KBM-7 (cell line): ENCODE measurements at regions not wholly inside any gene's neighbourhood (a gene's known extent, or its start where the extent isn't known, plus 50 kb on each side); places are given as distances from the start of the nearest gene placed in this dataset.
"Not testable (repeated sequence)": the region's sequence is repeated elsewhere in the genome, so short reads cannot be mapped to it uniquely, and the experiment has no call there.

Source experiments
- DNase-seq: peaks from one replicate; pipeline ENCODE4 v3.0.0-alpha.2; 2015
- in situ Hi-C: fragments of 300-500 bp; cut with MboI; formaldehyde crosslinking; loops from 2 replicates; pipeline ENCODE4 v1.14.3; 2020; ENCODE audit warnings: low sequenced_read_pairs, low pct_unique_long_range_greater_than_20kb, mixed read lengths

DNA sequence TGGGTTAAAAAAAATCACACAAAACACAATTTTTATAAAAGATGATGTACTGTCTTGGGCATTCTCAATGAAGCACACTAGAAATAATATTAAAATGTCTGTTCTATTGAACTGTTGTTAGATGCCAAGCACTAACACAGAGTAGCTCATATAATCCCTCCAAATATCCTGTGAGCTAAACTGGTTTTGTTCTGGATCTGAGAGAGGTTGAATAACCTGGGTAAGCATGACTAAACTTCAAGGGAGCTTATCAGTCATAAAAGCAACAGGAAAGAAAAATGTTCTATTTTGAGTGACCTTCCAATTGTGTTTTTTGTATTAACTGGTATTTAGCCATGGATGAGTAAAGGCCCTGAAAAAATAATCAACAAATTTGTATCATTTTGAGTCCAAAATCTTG, 175.3 kb downstream of the SMC2 start:
- in situ Hi-C loops, result no loop called here
- DNase-seq, result no peak

DNA sequence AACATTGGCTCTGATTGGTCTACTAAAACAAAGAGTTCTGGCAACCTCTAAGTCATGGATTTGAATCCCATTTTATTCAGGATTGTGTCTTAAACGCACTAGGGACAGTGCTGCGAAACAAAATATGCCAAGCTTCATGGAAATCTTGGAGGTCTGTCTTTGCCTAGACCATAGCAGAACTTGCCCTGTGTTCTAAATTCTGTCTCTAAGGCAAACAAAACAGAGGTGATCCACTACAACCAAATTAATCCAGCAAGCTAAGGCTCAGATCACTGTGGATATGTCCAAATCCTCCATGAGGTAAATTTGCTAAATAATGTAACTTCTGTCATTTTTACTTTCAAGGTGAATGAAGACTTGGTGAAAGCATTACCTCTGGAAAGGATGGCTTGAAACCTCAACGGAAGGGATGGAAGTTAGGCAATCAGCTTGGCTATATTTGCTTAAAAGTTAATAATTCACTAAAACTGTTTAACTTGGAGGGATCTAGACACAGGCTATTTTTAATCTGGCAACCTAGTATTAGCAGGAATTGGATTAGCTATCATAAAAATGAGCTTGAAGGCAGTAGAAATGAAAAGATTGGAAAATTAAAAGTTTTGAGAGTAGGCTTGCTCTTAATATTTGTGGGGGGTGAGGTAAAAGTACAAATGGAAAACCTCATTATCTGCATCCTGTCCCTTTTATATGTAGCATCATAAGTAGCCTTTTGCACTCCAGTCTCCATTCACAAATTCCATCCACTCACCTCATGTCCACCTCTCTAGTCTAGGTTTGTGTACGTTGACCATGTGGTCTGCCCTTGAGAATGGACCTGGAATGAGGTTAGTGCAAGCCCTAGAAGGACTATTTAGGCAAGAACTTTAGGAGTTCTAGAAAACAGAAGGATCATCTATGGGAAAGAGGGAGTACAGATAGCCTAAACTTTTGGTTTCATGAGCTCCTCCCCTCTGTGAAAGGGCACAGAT, 176.2 kb downstream of the SMC2 start:
- in situ Hi-C loops, result no loop called here
- DNase-seq, result no peak

DNA sequence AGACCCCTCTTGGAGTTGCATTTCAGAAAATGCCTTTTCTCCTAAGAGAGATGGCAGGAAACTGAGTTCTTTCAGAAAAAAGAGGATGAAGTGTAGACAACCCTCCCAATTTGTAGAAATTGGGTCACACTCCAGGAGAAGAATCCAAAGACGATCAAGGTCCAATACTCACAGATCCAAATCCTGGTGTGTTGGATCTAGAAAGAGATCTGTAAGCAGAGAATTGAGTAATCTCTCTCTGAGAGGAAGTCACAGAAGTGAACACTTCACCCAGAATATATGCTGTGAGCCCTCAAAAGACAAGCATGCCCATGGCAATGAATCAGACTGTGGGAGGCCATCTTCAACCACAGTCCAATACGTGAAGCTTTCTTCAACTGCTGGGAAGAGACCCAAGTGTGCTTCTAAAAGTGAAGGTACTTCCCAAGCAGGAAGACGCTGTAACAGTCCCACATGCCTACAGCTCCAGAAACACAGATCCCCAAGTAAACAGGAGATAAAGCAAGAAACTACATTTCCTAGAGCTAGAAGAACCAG, 182.7 kb downstream of the SMC2 start:
- in situ Hi-C loops, result no loop called here
- DNase-seq, result no peak

DNA sequence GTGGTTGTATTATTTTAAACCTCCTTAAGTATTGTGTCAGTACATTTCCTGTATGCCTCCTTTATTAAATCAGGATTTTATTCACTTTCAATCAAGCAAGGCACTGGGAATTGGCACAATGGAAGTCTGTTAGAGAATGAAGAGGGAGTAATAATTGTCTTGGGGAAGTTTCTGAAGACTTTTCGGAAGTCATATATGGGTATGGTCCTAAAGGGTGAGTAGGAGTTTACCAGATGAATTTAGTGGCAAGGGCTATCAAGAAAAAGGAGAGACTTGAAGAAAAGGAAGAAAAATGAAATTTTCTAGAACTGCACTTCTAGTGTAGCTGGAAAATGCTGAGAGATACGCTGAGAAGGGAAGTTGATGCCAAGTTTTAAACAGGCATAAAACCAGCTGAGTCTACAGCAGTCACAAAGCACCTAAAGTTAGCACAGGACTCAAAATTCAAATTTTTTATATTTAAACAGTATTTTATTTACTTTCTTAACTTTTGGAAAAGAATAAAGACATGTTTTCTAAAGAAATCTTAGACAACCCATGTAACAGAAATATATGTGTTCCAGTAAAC, 184.9 kb downstream of the SMC2 start:
- DNase-seq, result no peak

DNA sequence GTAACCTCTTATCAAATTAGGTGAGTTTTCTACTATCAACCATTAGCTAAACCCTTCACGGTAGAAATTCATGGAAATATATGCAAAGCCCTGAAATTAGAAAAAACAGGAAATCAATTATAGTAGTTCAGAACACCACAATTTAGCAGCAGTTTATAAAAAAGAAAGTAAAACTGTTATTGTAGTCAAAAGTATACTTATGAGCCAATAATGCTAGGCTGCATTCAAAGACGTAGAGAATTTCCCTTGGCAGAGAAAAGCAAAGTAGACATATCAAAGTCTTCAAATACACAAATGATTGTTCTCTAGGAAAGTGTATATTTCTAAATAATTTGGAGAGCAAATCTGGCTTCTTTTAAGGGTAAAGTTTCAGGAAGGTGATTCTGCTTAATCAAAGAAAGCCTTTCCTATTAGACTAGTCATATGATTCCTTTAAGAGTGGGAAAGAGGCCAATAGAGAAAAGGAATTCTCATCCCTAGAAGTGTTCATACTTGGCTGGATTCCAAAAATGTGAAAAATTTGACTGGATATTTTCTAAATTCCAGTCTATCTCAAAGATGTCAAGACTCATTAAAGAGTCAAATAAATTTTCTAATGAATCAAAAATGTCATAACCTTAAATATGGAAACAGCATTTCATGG, 185.5 kb downstream of the SMC2 start:
- no peak for DNase-seq
- in situ Hi-C loops, result no loop called here

More for the DNA sequence above, 184.9 kb downstream of the SMC2 start:
- in situ Hi-C loops, result no loop called here

DNA sequence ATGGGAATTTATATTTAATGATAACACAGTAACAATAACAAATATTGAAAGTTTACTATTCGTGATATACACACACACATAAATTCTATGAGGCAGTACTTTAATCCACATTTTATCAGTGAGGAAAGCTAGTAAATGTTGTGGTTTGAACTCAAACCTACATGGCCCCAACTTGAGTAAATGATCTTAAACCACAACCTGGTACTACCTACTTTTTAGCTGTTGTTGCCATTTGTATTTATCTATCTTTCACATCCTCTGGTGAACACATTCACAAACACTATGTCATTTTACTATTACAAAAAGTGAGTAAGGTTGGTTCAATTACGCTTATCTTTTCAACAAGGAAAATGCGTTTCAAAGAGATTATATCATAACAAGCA, 186.1 kb downstream of the SMC2 start:
- in situ Hi-C loops, result no loop called here
- DNase-seq, result no peak

DNA sequence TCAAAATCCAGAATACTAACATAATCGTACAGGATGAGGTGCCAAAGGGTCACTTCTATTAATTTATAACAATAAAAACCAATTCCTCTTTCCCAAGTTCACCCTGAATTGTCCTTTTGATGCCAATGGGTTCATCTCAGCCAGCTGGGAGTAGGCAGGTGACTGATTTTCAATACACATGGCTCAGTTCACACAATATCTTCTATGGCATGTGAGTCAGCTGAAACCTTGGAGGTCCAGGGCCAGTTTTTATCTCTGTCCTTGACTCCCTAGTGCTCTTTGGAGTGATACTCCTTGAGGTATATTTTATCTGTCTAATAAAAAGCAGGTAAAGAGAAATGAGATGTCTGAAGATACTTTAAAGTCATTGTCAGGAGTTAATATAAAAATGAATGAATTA, 186.6 kb downstream of the SMC2 start:
- DNase-seq, result no peak
- in situ Hi-C loops, result no loop called here

DNA sequence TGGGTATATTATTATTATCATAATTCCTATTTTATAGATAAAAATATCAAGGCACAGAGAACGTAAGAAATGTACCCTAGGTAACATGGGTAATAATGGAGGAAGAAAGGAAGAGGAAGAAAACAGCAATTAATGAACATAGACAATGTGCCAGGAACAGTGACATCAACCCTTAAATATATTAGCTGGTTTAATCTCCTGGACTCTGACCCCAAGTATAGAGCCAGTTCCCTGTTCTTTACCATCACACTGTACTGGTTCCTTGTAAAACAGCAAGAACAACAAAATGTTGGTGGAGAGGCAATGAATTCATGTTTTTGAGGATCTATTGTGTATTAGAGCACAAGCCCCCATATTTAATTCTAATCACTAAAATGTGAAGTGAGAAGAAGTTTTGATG, 192.1 kb downstream of the SMC2 start:
- in situ Hi-C loops, result no loop called here
- DNase-seq, result no peak

DNA sequence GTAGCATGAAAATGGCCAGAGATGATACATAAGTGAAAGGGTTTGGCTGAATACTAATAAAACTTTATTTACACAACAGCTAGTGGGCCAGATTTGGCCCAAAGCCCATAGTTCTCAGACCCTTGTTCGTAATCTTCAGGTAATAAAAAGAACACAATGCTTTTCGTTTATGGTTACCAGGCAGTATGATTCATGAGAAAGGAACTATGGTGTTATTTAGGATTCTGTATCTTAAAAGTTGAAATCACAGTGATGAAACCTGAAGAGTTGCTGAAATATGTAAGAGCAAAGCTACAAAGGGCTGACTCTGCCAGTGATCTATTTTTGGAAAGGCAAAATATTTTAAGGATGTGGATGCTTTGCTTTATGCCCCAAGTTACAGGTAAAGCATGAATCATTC, 192.7 kb downstream of the SMC2 start:
- in situ Hi-C loops, result no loop called here
- DNase-seq, result no peak

DNA sequence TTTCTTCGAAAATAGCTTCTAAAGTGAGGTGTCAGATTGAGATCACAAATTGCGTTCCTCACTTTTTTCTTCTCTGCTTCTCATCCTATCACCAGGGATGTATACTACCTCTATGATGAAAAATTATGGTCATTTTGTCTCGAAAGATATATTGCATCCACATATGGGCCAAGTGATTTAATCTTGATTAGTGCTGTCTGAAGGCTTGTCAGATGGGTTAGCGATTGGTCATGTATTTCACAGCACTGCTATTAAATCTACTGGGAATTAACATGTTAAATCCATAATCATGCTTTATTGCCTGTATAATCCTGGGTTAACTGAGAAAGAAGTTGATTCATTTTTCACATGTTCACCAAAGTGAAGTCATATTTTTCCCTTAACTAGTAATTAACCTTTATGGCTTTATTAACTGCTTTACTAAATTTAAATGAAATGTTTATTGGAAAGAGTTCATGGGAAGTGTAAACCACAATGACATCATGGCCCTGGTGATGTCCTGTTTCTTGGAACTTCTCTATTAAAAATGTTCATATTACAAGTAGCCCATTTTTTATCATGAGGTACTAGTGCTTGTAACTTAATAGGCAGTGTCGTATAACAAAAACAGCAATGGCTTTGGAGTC, 193.3 kb downstream of the SMC2 start:
- in situ Hi-C loops, result no loop called here
- no peak for DNase-seq

DNA sequence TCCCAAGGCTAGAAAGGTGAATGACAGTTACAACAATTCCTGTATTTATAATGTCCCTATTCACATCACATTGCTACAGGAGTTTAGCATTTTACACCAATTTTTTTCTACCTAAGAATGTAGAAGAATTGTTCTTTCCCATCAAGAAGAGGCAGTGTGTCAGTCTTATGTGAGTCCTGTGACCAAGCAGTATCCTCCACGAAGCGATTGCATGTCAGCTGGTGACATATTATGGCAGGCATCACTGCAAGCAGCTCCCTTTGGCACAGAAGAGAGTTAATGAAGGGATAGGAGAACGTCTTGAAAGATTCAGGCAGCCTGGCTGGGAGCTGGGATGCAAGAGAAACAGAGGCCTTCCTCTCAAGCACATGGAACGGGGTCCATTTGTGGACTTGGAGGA, 199.8 kb downstream of the SMC2 start:
- DNase-seq, result no peak
- in situ Hi-C loops, result no loop called here

DNA sequence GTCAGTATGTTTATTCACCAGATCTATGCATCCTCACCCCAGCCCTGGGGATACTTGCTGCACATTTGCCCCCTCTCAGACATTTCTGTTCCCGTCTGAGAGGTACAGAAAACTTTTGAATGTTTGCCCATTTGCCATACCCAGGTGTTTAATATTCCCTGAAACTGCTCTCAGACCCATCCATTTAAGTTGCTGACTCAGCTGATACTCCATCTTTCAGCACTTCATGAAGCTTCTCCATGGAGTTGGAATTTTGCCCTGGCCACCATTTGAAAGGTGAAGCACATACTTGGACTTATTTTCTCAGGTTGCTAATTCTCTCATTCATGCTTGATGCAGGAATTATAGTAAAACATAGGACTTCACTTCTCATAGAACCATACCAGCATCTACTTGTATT, 203.9 kb upstream of the OR13F1 start:
- no peak for DNase-seq

DNA sequence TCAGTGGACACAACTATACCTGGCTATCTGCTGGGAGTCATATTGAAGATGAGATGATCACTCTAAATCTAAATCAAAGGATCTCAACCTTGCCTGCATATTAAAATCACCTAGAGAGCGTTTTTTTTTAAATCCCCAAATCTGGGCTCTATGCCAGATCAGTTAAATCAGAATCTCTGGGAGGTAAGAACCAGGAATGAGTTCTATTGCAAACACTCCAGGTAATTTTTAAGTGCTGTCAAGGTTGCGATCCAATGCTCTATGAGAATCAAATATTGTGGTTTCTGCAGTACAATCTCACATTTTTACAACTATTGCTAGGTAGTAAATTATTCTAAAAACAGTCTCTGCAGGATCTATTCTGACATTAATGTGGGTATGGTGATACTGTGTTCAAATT, 202.3 kb upstream of the OR13F1 start:
- DNase-seq, result no peak
- in situ Hi-C loops, result no loop called here

More for the DNA sequence above, 203.9 kb upstream of the OR13F1 start:
- in situ Hi-C loops, result no loop called here

DNA sequence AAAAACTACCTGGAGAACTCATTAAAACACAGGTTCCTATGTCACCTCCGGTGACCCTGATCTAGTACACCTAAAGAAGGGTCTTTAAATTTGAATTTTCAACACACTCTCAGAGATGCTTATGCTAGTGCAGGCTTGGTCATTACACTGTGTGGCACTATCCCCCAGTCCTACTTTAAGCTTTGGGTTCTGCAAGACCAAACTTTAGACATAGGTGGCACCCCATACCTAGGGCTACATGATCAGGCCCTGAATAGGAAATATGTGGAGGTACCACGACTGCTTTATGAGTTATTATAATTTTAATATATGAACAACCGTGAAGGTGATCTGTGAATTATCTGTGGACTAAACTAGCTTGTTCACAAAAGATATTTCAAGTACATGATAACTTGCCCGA, 201.3 kb upstream of the OR13F1 start:
- no peak for DNase-seq
- in situ Hi-C loops, result no loop called here

DNA sequence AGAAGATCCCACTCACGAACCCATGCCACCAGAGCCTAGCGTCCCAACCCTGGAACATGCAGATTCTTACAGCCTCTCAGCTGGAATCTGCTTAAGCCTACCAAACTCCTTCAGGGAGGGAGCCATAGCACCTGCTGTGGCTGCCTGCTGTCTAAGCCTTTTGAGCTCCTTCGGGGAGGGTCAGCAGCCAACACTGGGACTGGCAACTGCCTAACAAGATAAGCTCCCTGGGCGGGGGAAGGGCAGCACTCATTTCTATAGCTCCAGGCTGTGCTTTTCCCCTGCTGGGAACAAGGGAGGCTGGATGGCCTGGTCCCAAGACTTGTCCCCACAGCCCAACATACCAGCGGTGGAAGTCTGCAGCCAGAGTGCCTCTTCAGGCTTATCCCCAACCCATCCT, 199.1 kb upstream of the OR13F1 start:
- in situ Hi-C loops, result no loop called here
- DNase-seq, result no peak

DNA sequence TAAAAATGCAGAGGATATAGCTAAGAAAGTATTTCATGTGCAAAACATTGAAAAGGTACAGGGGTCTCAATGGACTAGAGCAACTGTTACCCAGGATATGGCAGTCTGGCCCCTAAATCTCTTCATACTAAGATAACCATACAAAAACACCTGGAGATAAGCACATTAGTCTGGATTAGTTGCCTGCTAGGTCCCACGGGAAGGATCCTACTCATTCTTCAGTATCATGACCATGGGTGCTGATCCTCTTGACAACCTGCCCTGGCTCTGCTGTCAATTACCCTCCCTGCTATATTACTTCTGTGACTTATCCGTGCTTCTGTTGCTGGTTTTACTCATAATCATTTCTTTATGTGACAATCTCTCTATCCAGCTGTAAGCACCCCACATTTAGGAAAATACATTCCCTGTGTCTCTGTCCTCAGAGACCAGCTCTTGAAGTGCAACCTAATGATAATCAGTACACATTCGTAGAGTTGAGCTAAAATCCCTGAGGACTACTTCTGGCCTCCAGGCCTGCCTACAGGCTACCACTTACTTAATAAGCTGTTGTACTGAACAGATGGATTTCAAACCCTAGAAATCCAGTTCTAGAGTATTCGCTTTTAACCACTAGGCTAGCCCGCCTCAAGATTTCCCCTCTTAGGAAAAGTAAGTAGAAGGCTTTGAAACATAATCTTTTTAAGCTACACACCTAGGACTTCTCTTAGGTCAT, 190.5 kb upstream of the OR13F1 start:
- in situ Hi-C loops, result no loop called here
- no peak for DNase-seq

DNA sequence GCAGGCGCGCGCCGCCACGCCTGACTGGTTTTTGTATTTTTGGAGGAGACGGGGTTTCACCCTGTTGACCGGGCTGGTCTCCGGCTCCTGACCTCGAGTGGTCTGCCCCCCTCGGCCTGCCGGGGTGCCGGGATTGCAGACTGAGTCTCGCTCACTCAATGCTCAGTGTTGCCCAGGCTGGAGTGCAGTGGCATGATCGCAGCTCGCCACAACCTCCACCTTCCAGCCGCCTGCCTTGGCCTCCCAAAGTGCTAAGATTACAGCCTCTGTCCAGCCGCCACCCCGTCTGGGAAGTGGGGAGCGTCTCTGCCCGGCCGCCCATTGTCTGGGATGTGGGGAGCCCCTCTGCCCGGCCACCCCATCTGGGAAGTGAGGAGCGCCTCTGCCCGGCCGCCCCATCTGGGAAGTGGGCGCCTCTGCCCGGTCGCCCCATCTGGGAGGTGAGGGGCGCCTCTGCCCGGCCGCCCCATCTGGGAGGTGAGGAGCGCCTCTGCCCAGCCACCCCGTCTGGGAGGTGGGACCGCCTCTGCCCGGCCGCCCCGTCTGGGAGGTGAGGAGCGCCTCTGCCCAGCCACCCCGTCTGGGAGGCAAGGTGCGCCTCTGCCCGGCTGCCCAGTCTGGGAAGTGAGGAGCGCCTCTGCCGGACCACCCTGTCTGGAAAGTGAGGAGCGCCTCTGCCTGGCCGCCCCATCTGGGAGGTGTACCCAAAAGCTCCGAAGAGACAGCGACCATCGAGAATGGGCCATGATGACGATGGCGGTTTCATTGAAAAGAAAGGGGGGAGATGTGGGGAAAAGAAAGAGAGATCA, 187.7 kb upstream of the OR13F1 start:
- DNase-seq, in situ Hi-C loops: not testable (repeated sequence)

DNA sequence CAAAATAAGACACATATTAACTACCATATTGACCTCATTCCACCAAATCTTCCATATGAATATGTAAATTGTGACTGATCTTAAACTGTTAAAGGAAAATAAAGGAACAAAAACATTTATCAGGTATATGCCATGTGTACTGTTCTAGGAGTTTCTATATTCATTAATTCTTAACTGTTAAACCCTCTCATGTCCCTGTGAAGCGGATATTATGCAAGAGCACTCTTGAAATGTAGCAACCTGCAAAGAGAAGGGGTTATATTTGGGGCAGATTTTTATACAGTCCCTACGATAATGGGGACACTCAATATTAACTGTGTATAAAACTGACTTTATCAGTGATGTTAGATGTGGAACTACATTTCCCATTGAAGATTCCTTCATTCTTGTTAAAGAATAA, 184.9 kb upstream of the OR13F1 start:
- no peak for DNase-seq
- in situ Hi-C loops, result no loop called here
